GM19035 (cell line): ENCODE measurements at regions not wholly inside any gene's neighbourhood (a gene's known extent, or its start where the extent isn't known, plus 50 kb on each side); places are given as distances from the start of the nearest gene placed in this dataset.

ENCODE experiments used
- ATAC-seq: cut with Tn5 transposase; IDR thresholded peaks from one replicate; pipeline ENCODE4 v1.9.1; 2021; ENCODE audit not compliant: unreplicated experiment

DNA sequence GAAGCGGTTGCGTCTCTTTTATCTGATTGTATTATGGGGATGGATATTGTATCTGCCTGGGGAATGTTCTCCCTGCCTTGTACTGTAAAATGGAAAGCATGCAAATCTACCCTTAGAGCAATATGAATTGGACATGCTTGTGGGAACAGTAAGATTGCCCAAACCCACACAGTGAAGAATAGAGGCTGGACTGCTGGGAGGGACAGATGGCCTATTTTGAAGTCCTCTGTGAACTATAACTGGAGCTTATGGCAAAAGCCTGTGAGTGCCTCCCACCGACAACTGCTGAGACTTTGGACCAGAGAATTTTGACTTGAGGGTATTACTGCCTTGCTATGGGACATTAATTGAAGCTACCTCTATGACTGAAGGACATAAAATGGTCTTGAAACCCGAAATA is 168.9 kb downstream of the ERCC6L2 start:
- no peak for ATAC-seq

DNA sequence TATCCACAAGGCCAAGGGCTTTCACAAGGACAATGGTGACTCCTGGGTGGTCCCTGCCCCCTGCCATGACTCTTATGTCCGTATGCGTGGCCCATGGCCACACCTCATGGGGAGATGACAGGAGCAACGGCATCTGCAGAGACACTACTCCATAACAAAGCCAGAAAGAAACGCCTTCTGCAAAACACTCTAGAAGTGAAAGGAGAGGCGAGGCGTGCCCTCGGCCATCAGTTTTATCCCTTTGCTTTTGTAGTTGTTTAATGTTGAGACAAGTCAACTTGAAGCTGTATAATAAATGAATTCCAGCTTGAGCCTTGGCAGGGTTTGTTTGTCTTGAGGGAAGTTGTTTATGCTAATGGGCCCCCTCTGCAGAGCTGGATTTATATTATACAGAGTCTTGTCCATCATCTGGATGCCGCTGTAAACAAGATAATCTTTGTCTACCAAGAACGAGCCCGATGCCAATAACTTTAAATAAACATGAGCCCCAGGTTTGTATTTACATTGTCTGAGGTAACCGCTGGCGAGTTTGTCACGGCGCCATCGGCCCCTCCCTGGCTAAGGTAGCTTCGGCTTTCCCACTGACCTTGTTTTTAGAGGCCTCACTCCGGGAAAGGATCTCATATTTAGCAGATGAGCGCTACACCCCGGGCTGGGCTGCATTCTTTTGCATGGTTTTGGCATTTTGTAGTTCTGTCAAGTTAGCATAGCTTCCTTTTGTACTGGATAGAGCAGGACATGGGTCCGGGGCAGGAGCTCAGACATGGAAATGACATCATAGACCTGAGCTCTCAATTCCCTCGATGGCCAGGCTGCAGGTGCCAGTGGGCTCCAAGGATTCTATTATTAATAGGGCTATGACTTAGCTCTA is 165.3 kb downstream of the ERCC6L2 start:
- ATAC-seq: no peak

DNA sequence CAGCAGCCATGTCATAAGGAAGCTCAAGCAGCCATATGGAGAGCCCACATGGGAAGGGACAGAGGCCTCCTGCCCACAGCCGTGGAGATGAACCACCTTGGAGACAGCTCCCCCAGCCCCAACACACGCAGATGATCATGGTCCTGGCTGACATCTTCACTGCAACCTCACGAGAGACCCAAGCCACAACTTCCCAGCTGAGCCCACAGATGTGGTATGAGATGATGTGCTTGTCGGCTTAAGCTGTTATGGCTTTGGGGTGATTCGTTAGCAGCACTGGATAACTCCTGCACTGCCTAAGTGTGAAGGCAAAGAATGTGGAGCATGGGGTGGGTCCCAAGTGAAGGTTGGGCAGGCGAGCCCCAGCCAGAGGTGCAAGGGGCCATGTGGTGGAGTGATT is 163.4 kb downstream of the ERCC6L2 start:
- no peak for ATAC-seq

DNA sequence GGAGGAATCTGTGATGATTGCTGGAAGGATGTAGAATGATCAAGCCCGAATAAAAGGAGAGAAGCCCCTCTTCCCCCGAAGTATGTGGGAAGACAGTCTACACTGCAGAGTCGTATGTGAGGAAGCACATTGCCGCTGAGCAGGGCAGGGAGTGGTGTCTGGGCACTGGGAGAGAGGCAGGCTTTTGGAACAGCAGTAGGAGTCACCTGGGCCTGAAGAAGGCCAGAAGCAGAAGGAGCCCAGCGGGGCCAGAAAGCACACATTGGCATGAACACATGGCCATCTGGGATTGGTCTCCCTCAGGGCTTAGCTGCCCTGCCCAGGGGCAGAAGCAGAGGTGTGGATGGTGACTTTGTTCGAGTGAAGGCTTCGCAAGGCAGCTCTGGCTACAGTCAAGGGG is 162.8 kb downstream of the ERCC6L2 start:
- no peak for ATAC-seq

DNA sequence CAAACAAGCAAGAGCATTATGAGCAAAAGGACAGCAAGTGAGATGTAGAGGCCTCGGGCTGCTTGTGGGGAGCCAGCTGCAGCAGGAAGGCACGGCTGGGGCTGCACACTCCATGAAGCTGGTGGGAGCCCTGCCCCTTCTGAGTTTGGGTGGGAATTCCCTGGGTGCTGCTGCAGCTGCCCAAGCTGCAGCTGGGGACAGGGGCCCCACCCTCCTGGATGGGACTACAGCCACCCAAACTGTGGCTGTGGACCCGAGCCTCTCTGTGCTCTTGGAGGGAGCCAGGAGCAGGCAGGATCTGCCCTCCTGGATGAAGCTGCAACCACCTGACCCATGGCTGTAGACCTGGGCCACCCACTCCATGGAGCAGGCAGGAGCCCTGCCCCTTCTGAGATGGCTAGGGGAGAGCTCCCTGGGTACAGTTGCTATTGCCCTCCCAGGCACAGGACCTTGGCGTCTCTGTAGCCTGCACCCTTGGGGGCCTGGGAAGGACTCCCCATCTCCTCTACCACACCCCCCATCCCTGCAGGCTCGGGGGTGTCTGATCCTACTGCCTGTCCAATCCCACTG is 159.1 kb downstream of the ERCC6L2 start:
- no peak for ATAC-seq

DNA sequence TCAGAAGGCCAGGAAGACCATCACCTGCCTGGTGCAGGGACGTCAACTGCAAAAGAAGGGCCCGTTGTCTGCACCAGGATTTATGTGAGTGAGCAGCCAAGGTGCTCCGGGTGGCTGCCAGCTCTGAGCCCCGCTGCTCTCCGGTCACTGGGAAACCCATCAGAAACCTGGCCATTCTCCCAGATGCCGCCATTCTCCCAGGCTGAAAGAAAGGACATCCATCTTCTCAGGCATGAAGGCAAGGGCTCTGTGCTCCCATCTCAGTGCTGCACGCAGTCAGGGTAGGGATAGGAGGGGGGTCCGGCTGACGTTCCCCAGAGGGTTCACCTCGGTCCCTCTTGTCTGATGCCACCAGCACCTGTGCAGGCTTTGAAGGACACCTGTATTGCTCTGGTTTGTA is 158.4 kb downstream of the ERCC6L2 start:
- no peak for ATAC-seq

DNA sequence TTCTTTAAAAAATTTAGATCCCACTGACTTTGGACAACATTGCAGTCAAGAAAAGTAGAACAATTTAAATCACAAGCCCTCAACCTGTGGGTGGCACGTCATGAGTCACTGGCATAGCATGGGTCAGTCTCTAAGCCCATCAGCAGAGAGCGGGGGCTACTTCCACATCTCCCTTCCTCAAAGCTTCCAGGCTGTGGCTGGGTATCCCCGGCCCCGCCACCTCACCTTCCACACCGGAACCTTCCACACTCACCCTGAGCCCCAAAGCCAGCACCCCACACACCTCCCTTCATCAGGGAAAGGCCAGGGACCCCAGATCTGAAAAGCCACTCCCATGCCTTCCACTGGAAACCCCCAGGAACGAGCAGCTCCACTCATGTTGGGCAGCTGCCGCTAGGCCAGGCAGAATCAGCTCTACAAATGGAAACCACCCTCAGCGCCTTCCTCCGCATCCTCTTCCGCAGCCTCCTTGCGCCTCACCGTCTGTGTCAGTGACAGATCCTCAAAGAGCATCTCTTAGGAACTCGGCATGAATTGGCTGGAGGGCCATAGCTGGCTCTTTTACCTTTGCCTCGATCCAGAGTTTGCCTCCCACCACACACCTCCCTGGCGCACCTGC is 156.5 kb downstream of the ERCC6L2 start:
- no peak for ATAC-seq

DNA sequence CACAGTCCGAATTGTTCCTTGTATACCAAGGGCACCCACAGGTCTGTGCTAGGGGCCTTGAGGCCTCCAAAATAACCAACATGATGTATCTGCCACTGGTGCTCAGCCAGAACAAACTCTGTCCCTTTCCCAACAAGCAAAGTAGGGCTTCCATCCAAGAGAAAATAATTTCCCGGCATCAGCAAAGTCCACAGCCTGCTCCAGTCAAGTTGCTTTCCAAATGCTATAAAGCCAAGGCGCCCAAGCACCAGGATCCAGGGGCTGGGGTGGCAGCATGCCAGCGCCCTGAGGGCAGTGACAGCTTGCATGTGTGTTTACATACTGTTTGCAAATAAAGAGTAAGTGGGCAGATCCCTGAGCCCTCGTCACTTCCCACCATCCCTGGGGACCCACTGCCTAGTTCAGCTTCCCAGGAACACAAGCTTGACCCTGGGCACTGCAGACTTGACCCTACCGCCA is 155.9 kb downstream of the ERCC6L2 start:
- no peak for ATAC-seq

DNA sequence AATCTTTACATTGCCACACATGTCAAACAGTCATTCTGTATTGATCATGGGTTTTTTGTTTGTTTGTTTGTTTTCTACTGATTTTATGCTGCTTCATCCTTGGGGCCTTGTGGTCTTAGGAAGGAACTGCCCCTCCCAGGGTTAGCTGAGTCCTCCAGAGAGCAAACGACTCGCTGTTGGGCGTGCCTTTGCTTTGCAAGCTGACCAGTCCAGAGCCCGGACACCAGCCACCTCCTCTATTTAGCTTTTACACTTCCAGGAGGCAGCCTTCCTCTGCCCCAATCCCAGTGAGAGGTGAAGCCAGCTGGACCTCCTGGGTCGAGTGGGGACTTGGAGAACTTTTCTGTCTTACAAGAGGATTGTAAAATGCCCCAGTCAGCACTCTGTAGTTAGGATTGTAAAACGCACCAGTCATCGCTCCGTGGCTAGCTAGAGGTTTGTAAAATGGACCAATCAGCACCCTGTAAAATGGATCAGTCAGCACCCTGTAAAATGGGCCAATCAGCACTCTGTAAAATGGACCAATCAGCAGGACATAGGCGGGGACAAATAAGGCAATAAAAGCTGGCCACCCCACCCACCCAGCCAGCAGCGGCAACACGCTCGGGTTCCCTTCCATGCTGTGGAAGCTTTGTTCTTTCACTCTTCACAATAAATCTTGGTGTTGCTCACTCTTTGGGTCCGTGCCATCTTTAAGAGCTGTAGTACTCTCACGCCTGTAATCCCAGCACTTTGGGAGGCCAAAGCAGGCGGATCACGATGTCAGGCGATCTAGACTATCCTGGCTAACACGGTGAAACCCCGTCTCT is 154.4 kb downstream of the ERCC6L2 start:
- ATAC-seq: no peak

DNA sequence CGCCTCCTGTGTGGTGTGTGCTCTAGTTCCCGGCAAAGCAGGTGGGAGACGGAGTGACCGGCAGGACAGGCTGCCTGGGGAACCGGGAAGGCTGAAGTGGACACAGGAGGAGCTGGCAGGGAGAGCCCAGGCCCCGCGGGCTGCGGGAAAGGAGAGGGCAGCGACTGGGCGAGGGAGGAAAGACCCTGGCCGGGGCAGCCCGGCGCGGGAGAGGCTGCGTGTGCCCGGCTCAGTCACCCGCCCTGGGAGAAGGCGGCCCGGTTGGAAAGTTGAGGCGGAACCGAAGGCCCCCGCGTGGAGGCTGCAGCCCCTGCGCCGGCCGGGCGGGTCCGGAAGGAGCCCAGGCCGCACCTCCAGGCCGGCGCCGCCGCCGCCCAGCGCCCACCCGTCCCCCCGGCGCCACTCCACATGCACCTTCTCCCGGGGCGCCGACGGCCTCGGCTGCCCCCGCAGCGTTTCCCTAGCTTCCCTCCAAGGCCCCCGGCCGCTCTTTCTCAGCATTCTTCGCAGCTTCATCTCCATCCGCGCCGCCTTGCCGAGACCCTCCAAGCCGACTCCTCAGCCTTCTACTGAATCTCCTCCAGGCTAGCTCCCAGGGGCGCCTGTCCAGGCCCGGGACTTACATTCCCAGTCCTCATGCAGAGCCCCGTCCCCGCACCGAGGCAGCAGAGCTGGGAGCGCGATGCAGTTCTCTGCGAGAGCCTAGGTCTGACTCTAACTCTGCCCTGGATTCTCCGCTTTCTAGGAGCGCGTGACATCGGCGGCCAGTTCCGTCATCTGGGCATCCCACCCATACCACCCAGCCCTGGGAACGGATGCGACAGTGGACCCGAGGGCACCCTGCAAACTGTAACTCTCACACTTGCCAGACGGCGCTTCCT is 152.0 kb downstream of the ERCC6L2 start:
- ATAC-seq: no peak

DNA sequence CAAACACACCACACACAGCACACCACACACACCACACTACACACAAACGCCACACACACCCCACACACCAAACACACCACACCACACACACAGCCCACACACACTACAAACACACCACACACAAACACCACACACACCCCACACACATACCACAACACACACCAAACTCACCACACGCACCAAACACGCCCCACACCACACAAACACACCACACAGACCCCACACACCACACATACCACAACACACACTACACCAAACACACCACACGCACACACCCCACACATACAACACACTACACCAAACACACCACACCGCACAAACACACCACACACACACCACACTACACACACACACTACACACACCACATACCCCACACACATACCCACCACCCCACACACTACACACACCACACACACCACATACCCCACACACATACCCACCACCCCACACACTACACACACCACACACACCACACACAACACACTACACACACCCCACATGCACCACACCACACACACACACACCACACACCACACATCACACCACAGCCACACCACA is 151.2 kb downstream of the ERCC6L2 start:
- no peak for ATAC-seq

DNA sequence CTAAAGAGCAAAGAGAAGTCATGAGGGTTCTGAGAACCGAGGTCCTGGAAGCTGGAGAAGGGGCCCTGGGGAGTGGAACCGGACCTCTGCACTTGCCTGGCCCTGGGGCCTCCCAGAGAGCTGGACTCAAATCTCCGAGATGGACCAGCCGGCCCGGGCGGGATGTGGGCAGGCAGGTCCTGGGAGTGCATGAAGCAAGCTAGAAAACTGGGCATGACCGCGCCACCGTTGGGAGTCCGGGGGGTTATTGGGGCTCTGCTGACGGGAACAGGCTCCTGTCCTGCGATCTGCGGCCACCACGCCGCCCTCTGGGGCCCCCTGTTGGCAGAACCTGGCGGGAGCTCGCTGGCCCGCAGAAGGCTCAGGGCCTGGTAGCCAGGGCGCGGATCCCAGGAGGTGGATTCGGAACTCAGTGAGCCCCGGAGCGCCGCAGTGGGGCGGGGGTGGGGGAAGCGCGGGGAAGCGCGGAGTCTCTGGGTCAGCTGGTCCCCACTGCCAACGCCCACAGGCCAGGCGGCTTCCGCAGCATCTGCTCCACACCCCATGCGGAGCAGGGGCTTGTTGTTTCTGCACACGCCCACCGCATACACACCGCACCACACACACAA is 150.6 kb downstream of the ERCC6L2 start:
- ATAC-seq: no peak

DNA sequence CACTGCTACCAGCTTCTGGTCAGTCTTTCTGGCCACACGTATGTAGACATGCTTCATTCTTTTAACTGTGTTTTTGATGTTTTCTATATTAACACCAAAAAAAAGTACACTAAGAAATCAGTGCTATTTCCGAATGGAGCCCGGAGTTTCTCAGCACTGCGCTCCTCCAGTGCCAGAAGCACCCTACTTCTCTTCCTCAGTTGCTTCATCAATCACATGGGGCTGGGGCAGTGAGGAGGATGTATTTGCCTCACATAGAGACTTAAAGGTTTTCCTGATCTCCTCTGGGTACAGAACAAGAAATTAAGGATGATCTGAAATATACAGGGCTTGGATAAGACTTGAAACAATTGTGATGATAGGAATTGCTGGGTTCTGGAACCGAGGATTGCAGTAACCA is 148.0 kb downstream of the ERCC6L2 start:
- no peak for ATAC-seq

DNA sequence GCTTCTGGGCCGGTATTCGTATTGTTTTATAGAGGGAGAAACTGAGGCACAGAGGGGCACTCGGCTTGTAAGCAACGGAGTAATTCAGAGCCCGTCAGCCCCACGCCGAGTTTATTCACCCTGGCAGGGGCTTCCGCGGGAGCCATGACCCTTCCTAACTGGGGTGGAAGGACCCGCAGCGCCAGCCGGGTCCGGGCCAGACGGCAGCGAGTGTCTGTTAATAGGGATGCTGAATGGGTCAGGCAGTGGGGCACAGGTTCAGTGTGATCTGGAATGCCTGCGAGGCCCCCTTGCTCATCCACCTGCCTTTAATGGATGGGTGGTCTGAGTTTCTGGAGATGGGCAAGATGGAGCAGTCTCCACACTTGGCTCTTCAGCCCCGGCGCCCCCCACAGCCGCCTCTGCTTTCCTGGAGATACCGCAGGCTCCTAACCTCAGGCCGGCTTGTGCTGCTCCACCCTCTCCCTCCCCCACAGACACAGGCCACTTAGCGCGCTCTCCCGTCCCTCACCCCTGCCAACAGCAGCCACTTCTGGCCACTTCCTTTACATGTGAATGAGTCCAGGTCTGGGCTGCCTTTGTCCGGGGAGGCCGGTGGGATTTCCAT is 147.1 kb downstream of the ERCC6L2 start:
- ATAC-seq: no peak

DNA sequence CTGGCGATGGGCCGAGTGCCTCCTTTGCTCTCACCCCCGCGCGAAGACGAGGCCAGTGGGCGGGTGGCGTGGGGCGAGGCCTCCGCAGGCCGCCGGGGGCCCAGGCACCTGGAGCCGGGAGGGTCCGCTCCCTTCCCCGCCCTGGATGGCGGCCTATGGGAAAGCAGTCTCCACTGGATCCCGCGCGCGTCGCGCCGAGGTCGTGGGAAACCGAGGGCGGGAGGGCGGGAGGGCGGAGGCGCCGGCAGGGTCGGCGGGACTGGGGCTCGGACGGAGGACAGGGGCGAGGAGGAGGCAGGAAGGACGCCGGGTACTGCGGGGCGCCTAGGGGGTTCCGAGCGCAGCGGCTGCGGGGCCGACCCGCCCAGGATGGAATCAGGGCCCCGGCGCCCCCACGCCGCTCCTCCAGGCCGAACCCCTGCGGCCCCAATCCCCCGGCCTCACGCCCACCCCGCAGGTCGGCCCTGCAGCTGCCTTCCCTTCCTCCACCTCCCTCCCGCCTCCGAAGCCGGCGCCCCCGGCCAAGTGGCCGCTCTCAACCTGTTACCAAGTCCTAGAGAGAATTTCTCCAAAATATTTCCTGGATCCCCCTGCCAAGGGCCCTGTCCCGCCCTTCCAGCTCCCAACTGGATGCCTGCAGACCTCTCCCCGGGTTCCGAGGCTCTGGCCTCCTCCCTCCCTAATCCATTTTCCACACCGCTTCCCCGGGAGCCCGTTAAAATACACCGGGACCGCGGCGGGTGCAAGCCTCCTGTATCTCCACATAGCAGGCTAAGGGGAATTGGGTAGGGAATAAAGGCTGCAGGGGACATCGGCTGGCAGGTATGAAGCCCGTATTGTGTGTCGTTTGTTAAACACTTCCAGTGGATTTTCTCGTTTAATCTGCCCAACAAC is 146.3 kb downstream of the ERCC6L2 start:
- no peak for ATAC-seq

DNA sequence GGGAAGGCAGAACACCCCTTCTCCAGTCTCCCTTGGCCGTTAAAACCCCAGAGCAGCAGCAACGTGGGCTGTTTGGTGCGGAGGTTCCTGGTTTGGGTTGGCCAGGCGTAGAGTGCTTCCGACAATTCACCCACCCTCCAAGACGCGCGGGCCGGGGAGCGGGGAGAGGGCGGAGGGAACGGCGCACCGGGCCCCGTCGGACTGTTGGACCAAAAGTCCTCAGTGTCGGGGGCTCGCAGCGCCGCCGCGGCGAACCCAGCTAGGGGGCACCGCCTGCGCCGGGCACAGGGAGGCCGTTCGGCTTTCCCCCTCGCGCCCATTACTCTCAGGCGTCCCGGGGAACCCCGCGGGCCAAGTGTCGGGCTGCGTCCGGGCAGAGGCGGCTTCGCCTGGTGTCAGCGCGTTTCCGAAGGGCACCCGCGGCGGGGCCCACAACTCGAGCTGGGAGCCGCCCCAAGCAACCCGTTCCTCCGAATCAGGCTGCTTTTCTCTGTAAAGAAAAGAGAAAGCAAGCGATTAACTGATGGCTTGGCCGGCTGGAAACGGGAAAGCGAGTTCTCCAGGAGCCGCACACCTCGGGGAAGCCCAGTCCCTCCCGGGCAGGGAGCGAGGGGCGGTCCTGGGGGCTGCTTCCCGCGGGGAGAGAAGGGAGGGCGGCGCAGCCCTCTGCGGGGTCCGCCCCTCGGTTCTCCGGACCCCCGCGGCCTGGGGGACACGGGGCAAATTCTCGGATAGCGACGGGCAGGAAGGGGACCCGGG is 145.5 kb downstream of the ERCC6L2 start:
- ATAC-seq: no peak

DNA sequence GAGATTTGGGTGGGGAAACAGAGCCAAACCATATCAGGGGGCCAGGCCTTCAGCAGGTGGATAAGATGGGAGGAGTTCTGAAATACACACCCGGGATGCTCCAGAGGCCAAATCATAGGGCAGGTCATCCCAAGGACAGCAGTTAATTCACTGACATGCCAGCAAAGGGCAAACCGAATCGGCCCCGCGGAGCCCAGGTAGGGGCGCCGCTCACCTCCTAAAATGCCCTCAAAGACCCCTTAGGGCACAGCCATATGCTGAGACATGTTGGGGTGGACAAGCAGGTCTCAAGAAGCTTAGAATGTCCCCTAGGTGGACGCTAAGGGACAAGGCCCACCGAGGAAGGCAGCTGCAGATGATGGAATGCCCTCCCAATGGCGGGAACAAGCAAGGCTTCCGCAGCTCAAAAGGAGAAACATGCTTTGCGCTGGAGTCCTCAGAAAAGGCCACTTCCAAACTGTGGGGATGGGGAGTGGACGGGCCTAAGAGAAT is 144.9 kb downstream of the ERCC6L2 start:
- no peak for ATAC-seq
